WTC11 (cell line): ENCODE measurements at regions not wholly inside any gene's neighbourhood (a gene's known extent, or its start where the extent isn't known, plus 50 kb on each side); places are given as distances from the start of the nearest gene placed in this dataset.

ENCODE experiments used
- ATAC-seq: fragments of 200-7000 bp; cut with Tn5 transposase; 2 replicates; pipeline ENCODE4 v1.10.0; 2021; ENCODE audit warnings: mild to moderate bottlenecking, moderate library complexity
- CTCF ChIA-PET: fragments of 300-600 bp; sonication (Branson Sonifier 250); formaldehyde crosslinking; loops from one replicate; lab custom pipeline; 2021; ENCODE audit warnings: antibody characterized with exemption; lab: Charles Lee
- POLR2A ChIA-PET: fragments of 350-600 bp; sonication (Branson Sonifier 250); formaldehyde crosslinking; loops from one replicate; lab custom pipeline; 2021; ENCODE audit warnings: antibody characterized with exemption; lab: Charles Lee
- DNase-seq: peaks from one replicate; pipeline ENCODE4 v3.0.0; 2021; ENCODE audit warnings: low spot score
- H3K27ac Mint-ChIP-seq: 2 replicates; pipeline ENCODE4 v1.8.0; 2021; ENCODE audit warnings: mixed read lengths
- H3K27me3 Mint-ChIP-seq: 2 replicates; pipeline ENCODE4 v1.8.0; 2021; ENCODE audit warnings: low read depth, mild to moderate bottlenecking, moderate library complexity, mixed read lengths
- H3K36me3 Mint-ChIP-seq: 2 replicates; pipeline ENCODE4 v1.8.0; 2021; ENCODE audit warnings: mixed read lengths
- H3K4me1 Mint-ChIP-seq: 2 replicates; pipeline ENCODE4 v1.8.0; 2022; ENCODE audit warnings: mixed read lengths
- H3K4me3 Mint-ChIP-seq: 2 replicates; pipeline ENCODE4 v1.8.0; 2021; ENCODE audit warnings: mild to moderate bottlenecking, moderate library complexity, mixed read lengths
- H3K9me3 Mint-ChIP-seq: 2 replicates; pipeline ENCODE4 v1.8.0; 2021; ENCODE audit warnings: mixed read lengths
- ELF4 ChIP-seq: sonication (generic); formaldehyde crosslinking; IDR thresholded peaks from 2 replicates; pipeline ENCODE4 v1.8.1; 2022; ENCODE audit warnings: low read depth, mild to moderate bottlenecking, moderate library complexity, missing genetic modification reagents
- ESRRA ChIP-seq: sonication (generic); formaldehyde crosslinking; IDR thresholded peaks from 2 replicates; pipeline ENCODE4 v1.8.1; 2022; ENCODE audit warnings: mild to moderate bottlenecking, missing genetic modification reagents, borderline replicate concordance
- ETV6 ChIP-seq: sonication (generic); formaldehyde crosslinking; IDR thresholded peaks from 2 replicates; pipeline ENCODE4 v1.8.1; 2022; ENCODE audit warnings: mild to moderate bottlenecking, missing genetic modification reagents
- FOXP1 ChIP-seq: sonication (generic); formaldehyde crosslinking; IDR thresholded peaks from 2 replicates; pipeline ENCODE4 v1.8.0; 2022; ENCODE audit warnings: missing genetic modification reagents, mild to moderate bottlenecking, moderate library complexity, borderline replicate concordance
- GABPB1 ChIP-seq: sonication (generic); formaldehyde crosslinking; IDR thresholded peaks from 2 replicates; pipeline ENCODE4 v1.8.1; 2023; ENCODE audit warnings: mild to moderate bottlenecking, missing genetic modification reagents
- HMGA2 ChIP-seq: fragments of 250-450 bp; sonication (Bioruptor Pico); IDR thresholded peaks from 2 replicates; pipeline ENCODE4 v1.4.0; 2021; ENCODE audit warnings: mild to moderate bottlenecking, moderate library complexity
- MYBL2 ChIP-seq: sonication (generic); formaldehyde crosslinking; IDR thresholded peaks from 2 replicates; pipeline ENCODE4 v1.8.1; 2023; ENCODE audit warnings: mild to moderate bottlenecking, moderate library complexity, missing genetic modification reagents
- NFYB ChIP-seq: sonication (generic); formaldehyde crosslinking; conservative IDR thresholded peaks from 2 replicates; pipeline ENCODE4 v1.8.0; 2022; ENCODE audit warnings: low read depth, missing genetic modification reagents
- NR3C1 ChIP-seq: sonication (generic); formaldehyde crosslinking; conservative IDR thresholded peaks from 2 replicates; pipeline ENCODE4 v1.8.1; 2023; ENCODE audit warnings: low read depth, mild to moderate bottlenecking, missing genetic modification reagents
- OVOL2 ChIP-seq: fragments of 250-450 bp; sonication (Bioruptor Pico); IDR thresholded peaks from 2 replicates; pipeline ENCODE4 v1.9.0; 2021; ENCODE audit warnings: mild to moderate bottlenecking, borderline replicate concordance
- RORB ChIP-seq: fragments of 250-450 bp; sonication (Bioruptor Pico); IDR thresholded peaks from 2 replicates; pipeline ENCODE4 v1.9.0; 2021; ENCODE audit warnings: mild to moderate bottlenecking
- TCF7 ChIP-seq: sonication (generic); formaldehyde crosslinking; IDR thresholded peaks from 2 replicates; pipeline ENCODE4 v1.8.0; 2022; ENCODE audit warnings: mild to moderate bottlenecking, low read depth, missing genetic modification reagents, moderate library complexity
- ZNF232 ChIP-seq: sonication (generic); formaldehyde crosslinking; IDR thresholded peaks from 2 replicates; pipeline ENCODE4 v1.8.0; 2022; ENCODE audit warnings: mild to moderate bottlenecking, missing genetic modification reagents
- ZNF317 ChIP-seq: sonication (generic); formaldehyde crosslinking; IDR thresholded peaks from 2 replicates; pipeline ENCODE4 v1.8.1; 2023; ENCODE audit warnings: low read depth, mild to moderate bottlenecking, moderate library complexity, missing genetic modification reagents, borderline replicate concordance
- ZNF423 ChIP-seq: fragments of 250-450 bp; sonication (Bioruptor Pico); IDR thresholded peaks from 2 replicates; pipeline ENCODE4 v2.1.2; 2022; ENCODE audit warnings: mild to moderate bottlenecking, moderate library complexity
- ZNF671 ChIP-seq: fragments of 250-450 bp; sonication (Bioruptor Pico); IDR thresholded peaks from 2 replicates; pipeline ENCODE4 v1.8.0; 2021; ENCODE audit warnings: mild to moderate bottlenecking
- TF ChIP-seq, protein P1 (sequence below): sonication (generic); formaldehyde crosslinking; conservative IDR thresholded peaks from 2 replicates; pipeline ENCODE4 v1.8.1; 2022; ENCODE audit warnings: mild to moderate bottlenecking, missing genetic modification reagents
- TF ChIP-seq, protein P2 (sequence below): sonication (generic); formaldehyde crosslinking; IDR thresholded peaks from 2 replicates; pipeline ENCODE4 v1.8.0; 2023; ENCODE audit warnings: missing genetic modification reagents, mild to moderate bottlenecking, borderline replicate concordance

DNA sequence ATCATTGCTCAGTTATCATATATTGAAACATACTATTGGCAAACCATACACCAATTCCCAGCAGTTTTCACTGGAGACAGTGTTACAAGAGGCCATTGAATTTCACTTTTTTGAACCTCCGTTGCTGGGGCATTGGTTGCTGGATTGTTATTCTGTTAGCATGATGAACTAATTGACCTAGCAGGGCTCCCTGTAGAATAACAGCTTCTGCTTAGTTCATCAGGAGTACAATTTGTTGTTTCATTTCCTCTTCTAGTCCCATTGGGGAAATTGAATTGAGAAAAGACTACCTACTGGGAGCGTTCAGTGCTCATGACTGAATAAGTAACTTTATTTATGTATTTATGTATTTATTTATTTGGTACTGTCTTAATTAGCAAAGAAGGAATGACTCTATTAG lies 151.6 kb downstream of the SLIT2 start:
- ChIA-PET POLR2A (no interaction called here), CTCF (no interaction called here)
- no peak overlapping the region for H3K4me3 Mint-ChIP-seq
- no peaks in the 10 kb centered on the region for H3K27me3 Mint-ChIP-seq
- no peak for ATAC-seq
- no peak for DNase-seq
- no peak overlapping the region for H3K27ac Mint-ChIP-seq
- TF ChIP-seq ESRRA (CRISPR knock-in tag) (no peak), HMGA2 (no peak), MYBL2 (CRISPR knock-in tag) (no peak), ZNF423 (no peak), TCF7 (CRISPR knock-in tag) (no peak), ZNF232 (CRISPR knock-in tag) (no peak), ETV6 (CRISPR knock-in tag) (no peak), RORB (CRISPR knock-in tag) (no peak)
- TF ChIP-seq, protein P1, sequence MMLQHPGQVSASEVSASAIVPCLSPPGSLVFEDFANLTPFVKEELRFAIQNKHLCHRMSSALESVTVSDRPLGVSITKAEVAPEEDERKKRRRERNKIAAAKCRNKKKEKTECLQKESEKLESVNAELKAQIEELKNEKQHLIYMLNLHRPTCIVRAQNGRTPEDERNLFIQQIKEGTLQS (CRISPR knock-in tag), result no peak
- no peaks in the 10 kb centered on the region for H3K36me3 Mint-ChIP-seq
- no peaks in the 10 kb centered on the region for H3K9me3 Mint-ChIP-seq
- peaks cover 3% of the 10 kb centered on the region; the same call in 1 of the 2 replicates for H3K4me1 Mint-ChIP-seq

DNA sequence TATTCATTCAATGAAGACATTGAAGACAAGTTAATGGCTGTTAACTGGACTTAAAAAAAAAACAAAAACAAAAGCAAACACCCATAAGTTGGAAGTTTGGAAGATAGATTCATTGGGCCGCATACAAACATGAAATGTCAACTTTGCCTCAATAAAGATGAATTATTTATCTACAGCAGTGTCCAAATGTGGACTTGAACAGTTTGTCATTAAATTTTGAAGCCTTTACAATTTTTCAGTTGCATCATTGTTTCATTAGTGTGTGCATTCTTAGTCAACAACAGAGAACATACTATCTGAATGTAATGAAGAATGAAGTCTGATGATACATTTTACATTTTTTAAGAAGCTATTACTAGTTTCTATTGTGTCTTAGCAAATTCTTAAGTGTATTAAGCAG lies 152.1 kb downstream of the SLIT2 start:
- Mint-ChIP-seq H3K4me1 (peaks cover 3% of the 10 kb centered on the region; the same call in 1 of the 2 replicates), H3K4me3 (no peak overlapping the region), H3K9me3 (no peaks in the 10 kb centered on the region), H3K36me3 (no peaks in the 10 kb centered on the region)
- POLR2A ChIA-PET, result no interaction called here
- DNase-seq, result no peak
- TF ChIP-seq ZNF671 (CRISPR knock-in tag), result no peak
- no peak for TF ChIP-seq ZNF232 (CRISPR knock-in tag)
- TF ChIP-seq, all 79 proteins: peak for 0
- CTCF ChIA-PET, result no interaction called here
- ATAC-seq, result no peak
- Mint-ChIP-seq H3K27me3 (no peaks in the 10 kb centered on the region), H3K27ac (no peak overlapping the region)

DNA sequence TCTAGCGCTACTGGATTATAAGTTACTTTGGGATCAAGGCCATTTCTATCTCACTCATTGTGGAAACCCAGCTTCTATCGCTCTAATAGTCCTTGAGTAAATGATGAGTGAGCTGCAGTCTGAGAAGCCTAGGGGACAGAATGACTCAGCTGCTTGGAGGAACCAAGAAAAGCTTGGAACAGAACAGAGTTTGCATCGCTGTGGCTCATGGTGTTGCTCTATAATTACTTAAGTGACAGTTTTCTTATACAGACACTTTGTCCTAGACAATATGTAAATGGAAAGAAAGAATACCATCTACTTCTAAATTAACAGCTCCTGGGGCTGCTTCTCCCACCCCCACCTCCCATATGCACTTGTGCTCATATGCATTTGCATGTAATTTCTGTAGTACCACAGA lies 156.9 kb downstream of the SLIT2 start:
- ChIA-PET POLR2A (no interaction called here), CTCF (interaction anchor here (1.3 kb wide), 1 partner anchor 14 kb away, joined by 8 read pairs; no protein-coding TSS in a partner anchor)
- ATAC-seq (no peak), DNase-seq (no peak)
- Mint-ChIP-seq H3K36me3 (no peaks in the 10 kb centered on the region), H3K27me3 (no peaks in the 10 kb centered on the region), H3K4me1 (no peaks in the 10 kb centered on the region), H3K4me3 (no peak overlapping the region), H3K27ac (no peak overlapping the region), H3K9me3 (no peaks in the 10 kb centered on the region)
- no peak for TF ChIP-seq GABPB1 (CRISPR knock-in tag)
- TF ChIP-seq ELF4, result no peak
- no peak for TF ChIP-seq FOXP1
- TF ChIP-seq NR3C1, result no peak
- TF ChIP-seq ZNF317 (CRISPR knock-in tag), result no peak
- TF ChIP-seq, protein P2, sequence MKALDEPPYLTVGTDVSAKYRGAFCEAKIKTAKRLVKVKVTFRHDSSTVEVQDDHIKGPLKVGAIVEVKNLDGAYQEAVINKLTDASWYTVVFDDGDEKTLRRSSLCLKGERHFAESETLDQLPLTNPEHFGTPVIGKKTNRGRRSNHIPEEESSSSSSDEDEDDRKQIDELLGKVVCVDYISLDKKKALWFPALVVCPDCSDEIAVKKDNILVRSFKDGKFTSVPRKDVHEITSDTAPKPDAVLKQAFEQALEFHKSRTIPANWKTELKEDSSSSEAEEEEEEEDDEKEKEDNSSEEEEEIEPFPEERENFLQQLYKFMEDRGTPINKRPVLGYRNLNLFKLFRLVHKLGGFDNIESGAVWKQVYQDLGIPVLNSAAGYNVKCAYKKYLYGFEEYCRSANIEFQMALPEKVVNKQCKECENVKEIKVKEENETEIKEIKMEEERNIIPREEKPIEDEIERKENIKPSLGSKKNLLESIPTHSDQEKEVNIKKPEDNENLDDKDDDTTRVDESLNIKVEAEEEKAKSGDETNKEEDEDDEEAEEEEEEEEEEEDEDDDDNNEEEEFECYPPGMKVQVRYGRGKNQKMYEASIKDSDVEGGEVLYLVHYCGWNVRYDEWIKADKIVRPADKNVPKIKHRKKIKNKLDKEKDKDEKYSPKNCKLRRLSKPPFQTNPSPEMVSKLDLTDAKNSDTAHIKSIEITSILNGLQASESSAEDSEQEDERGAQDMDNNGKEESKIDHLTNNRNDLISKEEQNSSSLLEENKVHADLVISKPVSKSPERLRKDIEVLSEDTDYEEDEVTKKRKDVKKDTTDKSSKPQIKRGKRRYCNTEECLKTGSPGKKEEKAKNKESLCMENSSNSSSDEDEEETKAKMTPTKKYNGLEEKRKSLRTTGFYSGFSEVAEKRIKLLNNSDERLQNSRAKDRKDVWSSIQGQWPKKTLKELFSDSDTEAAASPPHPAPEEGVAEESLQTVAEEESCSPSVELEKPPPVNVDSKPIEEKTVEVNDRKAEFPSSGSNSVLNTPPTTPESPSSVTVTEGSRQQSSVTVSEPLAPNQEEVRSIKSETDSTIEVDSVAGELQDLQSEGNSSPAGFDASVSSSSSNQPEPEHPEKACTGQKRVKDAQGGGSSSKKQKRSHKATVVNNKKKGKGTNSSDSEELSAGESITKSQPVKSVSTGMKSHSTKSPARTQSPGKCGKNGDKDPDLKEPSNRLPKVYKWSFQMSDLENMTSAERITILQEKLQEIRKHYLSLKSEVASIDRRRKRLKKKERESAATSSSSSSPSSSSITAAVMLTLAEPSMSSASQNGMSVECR, result no peak

DNA sequence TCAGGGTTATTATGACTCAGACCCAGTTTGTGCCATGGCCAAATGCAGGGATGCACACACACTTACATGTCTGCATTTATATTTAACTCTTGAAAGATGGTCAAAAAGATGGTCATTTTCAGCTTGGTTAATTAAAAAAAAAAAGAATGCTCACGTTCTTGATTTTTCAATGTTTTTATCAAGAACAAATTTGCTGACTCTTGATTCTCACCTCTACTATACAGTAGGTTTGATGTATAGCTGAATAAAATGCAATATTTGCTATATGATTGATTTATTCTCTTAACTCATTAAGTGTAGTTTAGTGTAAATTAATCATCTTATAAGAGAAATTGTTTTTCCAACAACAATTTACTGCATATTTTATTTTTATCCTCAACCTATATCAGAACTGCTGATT lies 160.4 kb downstream of the SLIT2 start:
- Mint-ChIP-seq H3K4me1 (peaks cover 5% of the 10 kb centered on the region), H3K36me3 (no peaks in the 10 kb centered on the region), H3K27ac (no peak overlapping the region), H3K9me3 (no peaks in the 10 kb centered on the region), H3K4me3 (no peak overlapping the region), H3K27me3 (no peaks in the 10 kb centered on the region)
- no peak for TF ChIP-seq OVOL2
- no peak for TF ChIP-seq NFYB
- TF ChIP-seq ZNF423, result no peak
- DNase-seq (no peak), ATAC-seq (no peak)
- CTCF ChIA-PET, result no interaction called here
- POLR2A ChIA-PET, result no interaction called here
